DOHH2 (cell line): ENCODE measurements at regions not wholly inside any gene's neighbourhood (a gene's known extent, or its start where the extent isn't known, plus 50 kb on each side); places are given as distances from the start of the nearest gene placed in this dataset.

Experiments
- CTCF ChIP-seq: fragments of 200-600 bp; sonication (generic); IDR thresholded peaks from one replicate; pipeline ENCODE4 v1.5.1; 2014; ENCODE audit warnings: antibody characterized with exemption, mild to moderate bottlenecking, low read depth, low read length; ENCODE audit not compliant: poor library complexity, severe bottlenecking
- EZH2phosphoT487 ChIP-seq: fragments of 200-600 bp; sonication (generic); IDR thresholded peaks from 2 replicates; pipeline ENCODE4 v1.6.1; 2017; ENCODE audit warnings: borderline replicate concordance, mild to moderate bottlenecking, antibody characterized with exemption, low read length, moderate library complexity, mixed read lengths

DNA sequence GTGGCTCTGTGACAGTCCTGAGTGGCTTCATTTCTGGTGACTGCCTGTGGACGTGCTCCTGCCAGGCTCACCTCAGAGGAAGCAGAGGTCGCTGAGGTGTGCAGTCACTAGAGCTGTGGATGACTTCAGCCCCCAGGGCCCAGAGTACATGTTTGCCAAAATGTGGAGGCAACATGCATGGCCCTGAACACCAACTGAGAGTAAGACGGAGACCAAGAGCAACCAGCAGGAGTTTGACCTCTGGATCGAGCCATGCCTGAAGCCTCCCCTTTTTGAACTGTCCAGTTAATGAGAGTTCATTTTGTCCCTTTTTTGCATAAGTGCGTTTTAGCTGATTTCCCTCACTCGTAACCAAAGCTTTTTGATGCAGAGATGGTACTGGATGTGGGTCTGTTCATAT is 184.9 kb downstream of the RTP5 start:
- TF ChIP-seq CTCF (no peak), EZH2phosphoT487 (no peak)
